ENCODE measurements at regions not wholly inside any gene's neighbourhood (a gene's known extent, or its start where the extent isn't known, plus 50 kb on each side); places are given as distances from the start of the nearest gene placed in this dataset.

DNA sequence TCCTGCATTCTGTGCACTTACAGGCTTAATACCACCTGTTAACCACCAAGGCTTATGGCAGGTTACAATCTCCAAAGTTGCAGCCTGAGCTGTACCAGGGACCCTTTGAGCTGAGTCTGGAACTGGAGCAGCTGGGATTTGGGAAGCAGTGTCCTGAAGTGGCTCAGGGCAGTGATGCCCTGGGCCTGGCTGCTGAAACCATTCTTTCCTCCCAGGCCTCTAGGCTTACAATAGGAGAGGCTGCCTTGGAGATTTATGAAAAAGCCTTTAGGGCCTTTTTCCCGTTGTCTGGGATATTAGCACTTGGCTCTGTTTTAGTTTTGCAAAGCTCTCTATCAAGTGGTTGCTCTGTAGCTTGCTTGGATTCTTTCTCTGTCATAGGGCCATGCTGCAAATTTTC is 154.3 kb upstream of the CASK start:
- no peaks in the 10 kb centered on the region for H3K27me3 ChIP-seq (replicated peaks; ENCODE audit: insufficient read depth, low read length)
- no peak overlapping the region for H3K9ac ChIP-seq (ENCODE audit: low read length)
- no peaks in the 10 kb centered on the region for H3K4me1 ChIP-seq (ENCODE audit: low read length)
- H3K27ac ChIP-seq (ENCODE audit: low read length), result no peak overlapping the region
- H4K20me1 ChIP-seq (ENCODE audit: insufficient read depth, low read length), result no peaks in the 10 kb centered on the region
- no peak for TF ChIP-seq EZH2phosphoT487 (IDR thresholded peaks at IDR 0.05; ENCODE audit: low read length)
- no peak for TF ChIP-seq EZH2 (optimal IDR thresholded peaks at IDR 0.05; ENCODE audit: low read depth, low read length)
- TF ChIP-seq, protein P1, sequence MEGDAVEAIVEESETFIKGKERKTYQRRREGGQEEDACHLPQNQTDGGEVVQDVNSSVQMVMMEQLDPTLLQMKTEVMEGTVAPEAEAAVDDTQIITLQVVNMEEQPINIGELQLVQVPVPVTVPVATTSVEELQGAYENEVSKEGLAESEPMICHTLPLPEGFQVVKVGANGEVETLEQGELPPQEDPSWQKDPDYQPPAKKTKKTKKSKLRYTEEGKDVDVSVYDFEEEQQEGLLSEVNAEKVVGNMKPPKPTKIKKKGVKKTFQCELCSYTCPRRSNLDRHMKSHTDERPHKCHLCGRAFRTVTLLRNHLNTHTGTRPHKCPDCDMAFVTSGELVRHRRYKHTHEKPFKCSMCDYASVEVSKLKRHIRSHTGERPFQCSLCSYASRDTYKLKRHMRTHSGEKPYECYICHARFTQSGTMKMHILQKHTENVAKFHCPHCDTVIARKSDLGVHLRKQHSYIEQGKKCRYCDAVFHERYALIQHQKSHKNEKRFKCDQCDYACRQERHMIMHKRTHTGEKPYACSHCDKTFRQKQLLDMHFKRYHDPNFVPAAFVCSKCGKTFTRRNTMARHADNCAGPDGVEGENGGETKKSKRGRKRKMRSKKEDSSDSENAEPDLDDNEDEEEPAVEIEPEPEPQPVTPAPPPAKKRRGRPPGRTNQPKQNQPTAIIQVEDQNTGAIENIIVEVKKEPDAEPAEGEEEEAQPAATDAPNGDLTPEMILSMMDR (IDR thresholded peaks at IDR 0.05; ENCODE audit: low read length), result no peak
- no peak for DNase-seq
- H2AFZ ChIP-seq (ENCODE audit: low read length), result no peak overlapping the region
- no peaks in the 10 kb centered on the region for H3K36me3 ChIP-seq (replicated peaks; ENCODE audit: insufficient read depth, low read length)
- no peaks in the 10 kb centered on the region for H3K9me3 ChIP-seq (replicated peaks; ENCODE audit: insufficient read depth, low read length)
- no peaks in the 10 kb centered on the region for H3F3A ChIP-seq (ENCODE audit: insufficient read depth, low read length)
- no peak overlapping the region for H3K4me2 ChIP-seq (ENCODE audit: low read depth, low read length)
- H3K9me2 ChIP-seq (replicated peaks; ENCODE audit: insufficient read depth, low read length), result no peaks in the 10 kb centered on the region
- H3K79me2 ChIP-seq (ENCODE audit: low read length), result no peaks in the 10 kb centered on the region
- no peak overlapping the region for H3K4me3 ChIP-seq (ENCODE audit: low read length)

DNA sequence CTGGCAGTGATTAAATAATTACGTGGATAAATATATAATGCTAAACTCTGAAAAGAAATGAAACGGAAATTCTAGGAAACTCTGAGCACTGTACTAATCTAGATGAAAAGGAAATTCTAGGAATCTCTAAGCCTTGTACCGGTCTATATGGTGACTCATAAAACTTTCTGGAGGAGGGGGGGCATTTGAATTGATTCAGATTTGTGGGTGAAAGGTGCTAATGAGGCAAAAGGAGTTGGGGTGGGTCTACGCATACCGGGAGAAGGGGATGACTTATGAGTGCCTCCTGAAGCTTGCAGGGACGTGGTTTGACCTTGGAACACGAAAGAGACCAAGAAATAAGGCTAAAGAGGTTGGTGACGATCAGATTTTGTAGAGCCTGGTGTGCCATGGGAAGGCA is 151.7 kb upstream of the CASK start:
- Histone ChIP-seq H3K4me1 (ENCODE audit: low read length) (no peaks in the 10 kb centered on the region), H3K27ac (ENCODE audit: low read length) (no peak overlapping the region), H2AFZ (ENCODE audit: low read length) (no peak overlapping the region), H3K4me2 (ENCODE audit: low read depth, low read length) (no peak overlapping the region), H3K9me3 (replicated peaks; ENCODE audit: insufficient read depth, low read length) (no peaks in the 10 kb centered on the region), H3K9me2 (replicated peaks; ENCODE audit: insufficient read depth, low read length) (no peaks in the 10 kb centered on the region), H3K36me3 (replicated peaks; ENCODE audit: insufficient read depth, low read length) (no peaks in the 10 kb centered on the region), H3K9ac (ENCODE audit: low read length) (no peak overlapping the region), H3K4me3 (ENCODE audit: low read length) (no peak overlapping the region), H4K20me1 (ENCODE audit: insufficient read depth, low read length) (no peaks in the 10 kb centered on the region), H3K79me2 (ENCODE audit: low read length) (no peaks in the 10 kb centered on the region), H3F3A (ENCODE audit: insufficient read depth, low read length) (no peaks in the 10 kb centered on the region), H3K27me3 (replicated peaks; ENCODE audit: insufficient read depth, low read length) (no peaks in the 10 kb centered on the region)
- TF ChIP-seq, protein P1 (IDR thresholded peaks at IDR 0.05; ENCODE audit: low read length), result no peak
- no peak for TF ChIP-seq EZH2 (optimal IDR thresholded peaks at IDR 0.05; ENCODE audit: low read depth, low read length)
- TF ChIP-seq EZH2phosphoT487 (IDR thresholded peaks at IDR 0.05; ENCODE audit: low read length), result no peak
- no peak for DNase-seq

- no peaks in the 10 kb centered on the region for H3K79me2 ChIP-seq (ENCODE audit: low read length)
- no peaks in the 10 kb centered on the region for H3K9me3 ChIP-seq (replicated peaks; ENCODE audit: insufficient read depth, low read length)
- no peak for DNase-seq
- TF ChIP-seq EZH2phosphoT487 (IDR thresholded peaks at IDR 0.05; ENCODE audit: low read length) (no peak), EZH2 (optimal IDR thresholded peaks at IDR 0.05; ENCODE audit: low read depth, low read length) (no peak)
- TF ChIP-seq, protein P1 (IDR thresholded peaks at IDR 0.05; ENCODE audit: low read length), result no peak
- H3K4me2 ChIP-seq (ENCODE audit: low read depth, low read length), result no peak overlapping the region
- no peaks in the 10 kb centered on the region for H4K20me1 ChIP-seq (ENCODE audit: insufficient read depth, low read length)
- no peaks in the 10 kb centered on the region for H3K36me3 ChIP-seq (replicated peaks; ENCODE audit: insufficient read depth, low read length)
- no peaks in the 10 kb centered on the region for H3K9me2 ChIP-seq (replicated peaks; ENCODE audit: insufficient read depth, low read length)
- no peaks in the 10 kb centered on the region for H3F3A ChIP-seq (ENCODE audit: insufficient read depth, low read length)
- H3K27ac ChIP-seq (ENCODE audit: low read length), result no peak overlapping the region
- no peak overlapping the region for H2AFZ ChIP-seq (ENCODE audit: low read length)
- H3K9ac ChIP-seq (ENCODE audit: low read length), result no peak overlapping the region
- no peak overlapping the region for H3K4me3 ChIP-seq (ENCODE audit: low read length)
- no peaks in the 10 kb centered on the region for H3K4me1 ChIP-seq (ENCODE audit: low read length)
- H3K27me3 ChIP-seq (replicated peaks; ENCODE audit: insufficient read depth, low read length), result no peaks in the 10 kb centered on the region
Measured at GRCh38 chrX:42073448-42073847, 150.1 kb upstream of the CASK start.

Data from MM.1S (cell line).